ENCODE measurements at regions not wholly inside any gene's neighbourhood (a gene's known extent, or its start where the extent isn't known, plus 50 kb on each side); places are given as distances from the start of the nearest gene placed in this dataset.

- ATAC-seq, result no peak
- Histone ChIP-seq H3K9me3 (no peaks in the 10 kb centered on the region), H3K27ac (no peak overlapping the region), H3K4me1 (no peaks in the 10 kb centered on the region), H3K27me3 (no peaks in the 10 kb centered on the region), H3K36me3 (no peaks in the 10 kb centered on the region), H3K4me3 (no peak overlapping the region)
- intact Hi-C loops (cut with DNase I), result no loop called here
- no peak for TF ChIP-seq CTCF (IDR thresholded peaks at IDR 0.05)
- no peak for DNase-seq
Measured at GRCh38 chr12:23340351-23340750, 609.1 kb downstream of the SOX5 start.

GRCh38 chr12:23342407-23342806 is 607.1 kb downstream of the SOX5 start:
- intact Hi-C loops (cut with DNase I), result no loop called here
- Histone ChIP-seq H3K4me3 (no peak overlapping the region), H3K27ac (no peak overlapping the region), H3K9me3 (no peaks in the 10 kb centered on the region), H3K27me3 (no peaks in the 10 kb centered on the region), H3K36me3 (no peaks in the 10 kb centered on the region), H3K4me1 (no peaks in the 10 kb centered on the region)
- DNase-seq (no peak), ATAC-seq (no peak)
- TF ChIP-seq CTCF (IDR thresholded peaks at IDR 0.05), result no peak

- no peaks in the 10 kb centered on the region for H3K27me3 ChIP-seq
- intact Hi-C loops (cut with DNase I), result no loop called here
- DNase-seq (no peak), ATAC-seq (no peak)
- H3K9me3 ChIP-seq, result no peaks in the 10 kb centered on the region
- H3K36me3 ChIP-seq, result no peaks in the 10 kb centered on the region
- no peak overlapping the region for H3K4me3 ChIP-seq
- H3K4me1 ChIP-seq, result no peaks in the 10 kb centered on the region
- TF ChIP-seq CTCF (IDR thresholded peaks at IDR 0.05), result no peak
- no peak overlapping the region for H3K27ac ChIP-seq
Measured at GRCh38 chr12:23349564-23349963, 599.9 kb downstream of the SOX5 start.

GRCh38 chr12:23350808-23351207 is 598.7 kb downstream of the SOX5 start:
- no peak for ATAC-seq
- H3K27me3 ChIP-seq, result no peaks in the 10 kb centered on the region
- intact Hi-C loops (cut with DNase I), result no loop called here
- no peak for TF ChIP-seq CTCF (IDR thresholded peaks at IDR 0.05)
- H3K4me3 ChIP-seq, result no peak overlapping the region
- no peaks in the 10 kb centered on the region for H3K9me3 ChIP-seq
- H3K4me1 ChIP-seq, result no peaks in the 10 kb centered on the region
- no peak for DNase-seq
- H3K27ac ChIP-seq, result no peak overlapping the region
- no peaks in the 10 kb centered on the region for H3K36me3 ChIP-seq

GRCh38 chr12:23352670-23353069 is 596.8 kb downstream of the SOX5 start:
- Histone ChIP-seq H3K9me3 (no peaks in the 10 kb centered on the region), H3K4me1 (no peaks in the 10 kb centered on the region), H3K27me3 (no peaks in the 10 kb centered on the region), H3K4me3 (no peak overlapping the region), H3K27ac (no peak overlapping the region), H3K36me3 (no peaks in the 10 kb centered on the region)
- DNase-seq (no peak), ATAC-seq (no peak)
- intact Hi-C loops (cut with DNase I), result no loop called here
- TF ChIP-seq CTCF (IDR thresholded peaks at IDR 0.05), result no peak

Measured in left lung (tissue), 4 donors.